ENCODE measurements at regions not wholly inside any gene's neighbourhood (a gene's known extent, or its start where the extent isn't known, plus 50 kb on each side); places are given as distances from the start of the nearest gene placed in this dataset.
"Not testable (repeated sequence)": the region's sequence is repeated elsewhere in the genome, so short reads cannot be mapped to it uniquely, and the experiment has no call there.

GRCh38 chr2:208686665-208687064, 280.1 kb downstream of the PTH2R start:
- POLR2A ChIA-PET (ENCODE audit: unreplicated experiment), result no interaction called here
- Histone ChIP-seq H3K27ac (no peak overlapping the region), H3K4me2 (no peak overlapping the region), H3K79me2 (ENCODE audit: low read depth) (no peaks in the 10 kb centered on the region), H3K9me2 (ENCODE audit: insufficient read depth) (no peaks in the 10 kb centered on the region), H3K4me1 (replicated peaks; ENCODE audit: insufficient read depth) (no peaks in the 10 kb centered on the region), H3K4me3 (no peak overlapping the region), H3K27me3 (ENCODE audit: insufficient read depth, low read depth) (no peaks in the 10 kb centered on the region), H4K20me1 (ENCODE audit: insufficient read depth) (no peaks in the 10 kb centered on the region), H3K36me3 (ENCODE audit: low read depth) (no peaks in the 10 kb centered on the region), H3K9me3 (ENCODE audit: insufficient read depth, low read depth) (no peaks in the 10 kb centered on the region), H3F3A (ENCODE audit: insufficient read depth, low read depth) (no peaks in the 10 kb centered on the region), H2AFZ (no peak overlapping the region)
- TF ChIP-seq CTCF (conservative IDR thresholded peaks at IDR 0.05) (no peak), EZH2 (IDR thresholded peaks at IDR 0.05; ENCODE audit: low read depth) (no peak)
- intact Hi-C loops (cut with micrococcal nuclease; ENCODE audit: unreplicated experiment), result no loop called here
- CTCF ChIA-PET, result no interaction called here
- DNase-seq, result no peak
- BruUV-seq (replicated peaks), result no TSS peak

GRCh38 chr2:208687720-208688119, 281.1 kb downstream of the PTH2R start:
- intact Hi-C loops (cut with micrococcal nuclease; ENCODE audit: unreplicated experiment); CTCF ChIA-PET; H3K9me3 ChIP-seq (ENCODE audit: insufficient read depth, low read depth); H3K36me3 ChIP-seq (ENCODE audit: low read depth); H3K27me3 ChIP-seq (ENCODE audit: insufficient read depth, low read depth); H3K79me2 ChIP-seq (ENCODE audit: low read depth); H3K4me2 ChIP-seq; H3F3A ChIP-seq (ENCODE audit: insufficient read depth, low read depth); H3K9me2 ChIP-seq (ENCODE audit: insufficient read depth); DNase-seq; H2AFZ ChIP-seq; POLR2A ChIA-PET (ENCODE audit: unreplicated experiment); H3K27ac ChIP-seq; H3K4me3 ChIP-seq; H3K4me1 ChIP-seq (replicated peaks; ENCODE audit: insufficient read depth); H4K20me1 ChIP-seq (ENCODE audit: insufficient read depth); BruUV-seq (replicated peaks): not testable (repeated sequence)

GRCh38 chr2:208698114-208698513, 291.5 kb downstream of the PTH2R start:
- POLR2A ChIA-PET (ENCODE audit: unreplicated experiment), result no interaction called here
- CTCF ChIA-PET, result no interaction called here

More at GRCh38 chr2:208698114-208698513, 291.5 kb downstream of the PTH2R start:
- DNase-seq, result no peak
- H3K4me3 ChIP-seq, result no peak overlapping the region
- intact Hi-C loops (cut with micrococcal nuclease; ENCODE audit: unreplicated experiment), result no loop called here
- H3K9me2 ChIP-seq (ENCODE audit: insufficient read depth), result no peaks in the 10 kb centered on the region
- H3K36me3 ChIP-seq (ENCODE audit: low read depth), result no peaks in the 10 kb centered on the region
- H3K9me3 ChIP-seq (ENCODE audit: insufficient read depth, low read depth), result no peaks in the 10 kb centered on the region
- no peaks in the 10 kb centered on the region for H4K20me1 ChIP-seq (ENCODE audit: insufficient read depth)
- no TSS peak for BruUV-seq (replicated peaks)
- TF ChIP-seq EZH2 (IDR thresholded peaks at IDR 0.05; ENCODE audit: low read depth), result no peak
- TF ChIP-seq CTCF (conservative IDR thresholded peaks at IDR 0.05), result no peak
- no peaks in the 10 kb centered on the region for H3K79me2 ChIP-seq (ENCODE audit: low read depth)
- no peaks in the 10 kb centered on the region for H3K27me3 ChIP-seq (ENCODE audit: insufficient read depth, low read depth)
- H3K4me2 ChIP-seq, result no peak overlapping the region
- no peaks in the 10 kb centered on the region for H3F3A ChIP-seq (ENCODE audit: insufficient read depth, low read depth)
- H3K27ac ChIP-seq, result no peak overlapping the region
- no peak overlapping the region for H2AFZ ChIP-seq
- H3K4me1 ChIP-seq (replicated peaks; ENCODE audit: insufficient read depth), result no peaks in the 10 kb centered on the region
